Transverse colon (tissue), 3 donors: ENCODE measurements at regions not wholly inside any gene's neighbourhood (a gene's known extent, or its start where the extent isn't known, plus 50 kb on each side); places are given as distances from the start of the nearest gene placed in this dataset.

ENCODE experiments used
- EP300 ChIP-seq: sonication (generic); formaldehyde crosslinking; IDR thresholded peaks from one replicate; pipeline ENCODE4 v1.6.1; 2017; ENCODE audit warnings: antibody characterized with exemption, low read depth
- TF ChIP-seq, protein P1 (sequence below), 5 experiments: fragments of 200-600 bp in 3 of 5; fragments of 450-650 bp in 2 of 5; sonication (generic) in 3 of 5; IDR thresholded peaks; 1 replicate in 2 of 5; 2 replicates in 3 of 5; pipeline ENCODE4 v1.5.1; 2016 to 2017; ENCODE audit warnings: antibody characterized with exemption in 5 of 5, inconsistent platforms in 3 of 5, mild to moderate bottlenecking in 2 of 5, moderate library complexity in 1 of 5

DNA sequence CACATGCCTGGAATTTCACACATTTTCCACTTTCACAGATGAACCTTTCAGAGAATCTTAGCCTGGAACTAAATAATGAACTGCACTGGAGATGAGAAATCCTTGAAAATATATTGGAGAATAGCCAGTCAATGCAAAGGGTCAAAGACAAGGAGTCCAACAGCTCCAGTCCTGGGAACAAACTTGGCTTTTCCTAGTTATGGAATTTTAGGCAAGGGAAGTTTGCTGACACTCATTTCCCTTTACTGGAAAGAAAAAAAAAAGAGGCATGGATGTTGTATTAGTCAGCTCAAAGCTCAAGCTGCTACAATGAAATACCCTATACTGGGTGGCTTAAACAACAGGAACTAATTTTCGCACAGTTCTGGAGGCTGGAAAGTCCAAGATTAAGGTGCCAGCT lies 690.8 kb upstream of the ARPP21 start:
- TF ChIP-seq, protein P1, sequence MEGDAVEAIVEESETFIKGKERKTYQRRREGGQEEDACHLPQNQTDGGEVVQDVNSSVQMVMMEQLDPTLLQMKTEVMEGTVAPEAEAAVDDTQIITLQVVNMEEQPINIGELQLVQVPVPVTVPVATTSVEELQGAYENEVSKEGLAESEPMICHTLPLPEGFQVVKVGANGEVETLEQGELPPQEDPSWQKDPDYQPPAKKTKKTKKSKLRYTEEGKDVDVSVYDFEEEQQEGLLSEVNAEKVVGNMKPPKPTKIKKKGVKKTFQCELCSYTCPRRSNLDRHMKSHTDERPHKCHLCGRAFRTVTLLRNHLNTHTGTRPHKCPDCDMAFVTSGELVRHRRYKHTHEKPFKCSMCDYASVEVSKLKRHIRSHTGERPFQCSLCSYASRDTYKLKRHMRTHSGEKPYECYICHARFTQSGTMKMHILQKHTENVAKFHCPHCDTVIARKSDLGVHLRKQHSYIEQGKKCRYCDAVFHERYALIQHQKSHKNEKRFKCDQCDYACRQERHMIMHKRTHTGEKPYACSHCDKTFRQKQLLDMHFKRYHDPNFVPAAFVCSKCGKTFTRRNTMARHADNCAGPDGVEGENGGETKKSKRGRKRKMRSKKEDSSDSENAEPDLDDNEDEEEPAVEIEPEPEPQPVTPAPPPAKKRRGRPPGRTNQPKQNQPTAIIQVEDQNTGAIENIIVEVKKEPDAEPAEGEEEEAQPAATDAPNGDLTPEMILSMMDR (IDR thresholded peaks at IDR 0.05), result no peak
- no peak for TF ChIP-seq EP300
